Thyroid gland (tissue), 4 donors: ENCODE measurements at regions not wholly inside any gene's neighbourhood (a gene's known extent, or its start where the extent isn't known, plus 50 kb on each side); places are given as distances from the start of the nearest gene placed in this dataset.

Experiments
- POLR2A ChIP-seq, 2 donors: fragments of 450-650 bp; IDR thresholded peaks; one replicate each; pipeline ENCODE4 v1.6.1; 2017; ENCODE audit warnings: antibody characterized with exemption in 2 of 2, mild to moderate bottlenecking in 2 of 2, moderate library complexity in 1 of 2
- TF ChIP-seq, protein P1 (sequence below), 6 experiments: fragments of 200-600 bp in 3 of 6; fragments of 450-650 bp in 3 of 6; sonication (generic) in 3 of 6; IDR thresholded peaks; one replicate each; pipeline ENCODE4 v1.5.1; 2016 to 2019; ENCODE audit warnings: antibody characterized with exemption in 6 of 6, mild to moderate bottlenecking in 2 of 6, inconsistent platforms in 1 of 6, moderate library complexity in 1 of 6

DNA sequence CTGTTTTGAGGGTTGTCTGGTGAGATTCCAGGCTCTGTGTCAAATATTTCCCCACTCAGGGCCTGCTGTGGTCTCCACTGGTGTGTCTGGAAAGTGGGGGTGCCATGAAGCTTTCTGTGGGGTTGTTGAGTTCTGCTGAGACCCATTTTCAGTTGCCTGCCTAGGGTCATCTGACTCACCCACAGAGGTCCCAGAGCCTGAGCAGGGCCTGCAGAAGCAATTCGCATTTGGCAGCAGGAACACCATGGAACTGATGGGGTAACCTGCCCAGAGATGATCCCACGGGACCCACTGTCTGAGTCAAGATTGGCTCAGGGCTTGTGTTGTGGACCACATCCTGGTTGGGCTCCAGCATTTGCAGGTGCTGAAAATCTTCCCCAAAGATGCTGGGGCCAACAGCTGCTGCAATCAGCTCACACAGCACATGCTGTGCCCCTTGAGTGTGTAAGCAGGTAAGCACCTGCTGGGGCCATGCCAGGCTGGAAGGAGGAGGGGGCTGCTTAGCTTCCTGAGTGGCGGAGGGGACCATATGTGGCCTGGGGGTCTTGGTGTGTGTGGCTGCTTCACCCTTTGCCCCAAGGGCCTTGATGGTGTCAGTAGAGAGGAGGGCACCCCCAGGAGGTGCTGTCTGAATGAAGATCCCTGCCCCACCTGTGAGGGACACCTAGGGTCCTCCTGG, 1726.1 kb downstream of the TP53TG3F start:
- TF ChIP-seq, protein P1, sequence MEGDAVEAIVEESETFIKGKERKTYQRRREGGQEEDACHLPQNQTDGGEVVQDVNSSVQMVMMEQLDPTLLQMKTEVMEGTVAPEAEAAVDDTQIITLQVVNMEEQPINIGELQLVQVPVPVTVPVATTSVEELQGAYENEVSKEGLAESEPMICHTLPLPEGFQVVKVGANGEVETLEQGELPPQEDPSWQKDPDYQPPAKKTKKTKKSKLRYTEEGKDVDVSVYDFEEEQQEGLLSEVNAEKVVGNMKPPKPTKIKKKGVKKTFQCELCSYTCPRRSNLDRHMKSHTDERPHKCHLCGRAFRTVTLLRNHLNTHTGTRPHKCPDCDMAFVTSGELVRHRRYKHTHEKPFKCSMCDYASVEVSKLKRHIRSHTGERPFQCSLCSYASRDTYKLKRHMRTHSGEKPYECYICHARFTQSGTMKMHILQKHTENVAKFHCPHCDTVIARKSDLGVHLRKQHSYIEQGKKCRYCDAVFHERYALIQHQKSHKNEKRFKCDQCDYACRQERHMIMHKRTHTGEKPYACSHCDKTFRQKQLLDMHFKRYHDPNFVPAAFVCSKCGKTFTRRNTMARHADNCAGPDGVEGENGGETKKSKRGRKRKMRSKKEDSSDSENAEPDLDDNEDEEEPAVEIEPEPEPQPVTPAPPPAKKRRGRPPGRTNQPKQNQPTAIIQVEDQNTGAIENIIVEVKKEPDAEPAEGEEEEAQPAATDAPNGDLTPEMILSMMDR (IDR thresholded peaks at IDR 0.05), result no peak
- no peak for TF ChIP-seq POLR2A (IDR thresholded peaks at IDR 0.05)
